IMR-90 (cell line): ENCODE measurements at regions not wholly inside any gene's neighbourhood (a gene's known extent, or its start where the extent isn't known, plus 50 kb on each side); places are given as distances from the start of the nearest gene placed in this dataset.

ENCODE experiments used
- ATAC-seq: fragments of 200-7000 bp; cut with Tn5 transposase; 2 replicates; pipeline ENCODE4 v1.9.1; 2020; ENCODE audit warnings: low read depth, mild to moderate bottlenecking, moderate library complexity
- BruUV-seq: library from RNA; stranded (reverse); fragments of 400-500 nt; replicated peaks from 2 replicates; lab custom pipeline; 2021; lab: Mats Ljungman, UMichigan
- CTCF ChIA-PET: fragments of 300-600 bp; formaldehyde crosslinking; extraction: SDS; loops from one replicate; lab custom pipeline; 2021; ENCODE audit warnings: antibody characterized with exemption; lab: Yijun Ruan, JAX
- POLR2A ChIA-PET: fragments of 300-600 bp; sonication (Branson Sonifier 250); formaldehyde crosslinking; loops from one replicate; lab custom pipeline; 2022; ENCODE audit warnings: antibody characterized with exemption; ENCODE audit not compliant: unreplicated experiment; lab: Charles Lee
- DNase-seq: peaks from one replicate; pipeline ENCODE4 v3.0.0; 2013
- H2AFZ ChIP-seq: replicated peaks from 2 replicates; pipeline ENCODE3; 2013; ENCODE audit warnings: low read length, mild to moderate bottlenecking; ENCODE audit not compliant: poor library complexity
- H2AK5ac ChIP-seq: 2 replicates; pipeline ENCODE4 v1.6.1; 2013; ENCODE audit warnings: low read depth, low read length, inconsistent platforms
- H2AK9ac ChIP-seq: replicated peaks from 2 replicates; pipeline ENCODE3; 2013; ENCODE audit warnings: mild to moderate bottlenecking, low read depth, low read length, moderate library complexity; ENCODE audit not compliant: poor library complexity
- H2BK120ac ChIP-seq: 2 replicates; pipeline ENCODE4 v1.6.1; 2013; ENCODE audit warnings: low read depth, low read length, inconsistent platforms
- H2BK15ac ChIP-seq: 3 replicates; pipeline ENCODE4 v1.6.1; 2013; ENCODE audit warnings: low read depth, low read length, inconsistent platforms
- H2BK20ac ChIP-seq: 2 replicates; pipeline ENCODE4 v1.6.1; 2013; ENCODE audit warnings: low read depth, mild to moderate bottlenecking, inconsistent platforms, low read length, moderate library complexity
- H2BK5ac ChIP-seq: 2 replicates; pipeline ENCODE4 v1.6.1; 2013; ENCODE audit warnings: mild to moderate bottlenecking, low read depth, low read length, inconsistent platforms; ENCODE audit not compliant: poor library complexity, severe bottlenecking
- H3K14ac ChIP-seq: replicated peaks from 2 replicates; pipeline ENCODE4 v1.6.1; 2013; ENCODE audit warnings: low read depth, low read length, inconsistent platforms
- H3K18ac ChIP-seq: 2 replicates; pipeline ENCODE4 v1.6.1; 2013; ENCODE audit warnings: low read depth, low read length, control low read depth
- H3K23ac ChIP-seq: 2 replicates; pipeline ENCODE4 v1.6.1; 2013; ENCODE audit warnings: low read depth, low read length, inconsistent platforms
- H3K27ac ChIP-seq: 2 replicates; pipeline ENCODE4 v1.5.1; 2013; ENCODE audit warnings: mild to moderate bottlenecking, control low read depth, low read length; ENCODE audit not compliant: insufficient read depth
- H3K27me3 ChIP-seq: 2 replicates; pipeline ENCODE4 v1.6.1; 2013; ENCODE audit warnings: low read length; ENCODE audit not compliant: control insufficient read depth, insufficient read depth
- H3K36me3 ChIP-seq: 2 replicates; pipeline ENCODE4 v1.6.1; 2013; ENCODE audit warnings: low read length, mixed read lengths; ENCODE audit not compliant: control insufficient read depth, insufficient read depth
- H3K4ac ChIP-seq: 2 replicates; pipeline ENCODE4 v1.6.1; 2013; ENCODE audit warnings: low read depth, low read length, inconsistent platforms
- H3K4me1 ChIP-seq: 2 replicates; pipeline ENCODE4 v1.6.1; 2013; ENCODE audit warnings: low read length, mixed read lengths; ENCODE audit not compliant: control insufficient read depth, insufficient read depth
- H3K4me2 ChIP-seq: 2 replicates; pipeline ENCODE4 v1.6.1; 2013; ENCODE audit warnings: low read depth, mild to moderate bottlenecking, control low read depth, low read length, moderate library complexity
- H3K4me3 ChIP-seq: 2 replicates; pipeline ENCODE4 v1.5.1; 2013; ENCODE audit warnings: low read depth, mild to moderate bottlenecking, control low read depth, low read length, moderate library complexity; ENCODE audit not compliant: insufficient read depth
- H3K56ac ChIP-seq: 2 replicates; pipeline ENCODE4 v1.6.1; 2013; ENCODE audit warnings: low read length, inconsistent platforms; ENCODE audit not compliant: insufficient read depth; ENCODE audit errors: extremely low read depth
- H3K79me1 ChIP-seq, 2 experiments: 2 replicates each; pipeline ENCODE4 v1.6.1; 2013; ENCODE audit warnings: low read length in 2 of 2, inconsistent platforms in 1 of 2, low read depth in 1 of 2
- H3K9ac ChIP-seq: 2 replicates; pipeline ENCODE4 v1.6.1; 2013; ENCODE audit warnings: low read depth, low read length, control low read depth
- H3K9me1 ChIP-seq: 2 replicates; pipeline ENCODE4 v1.6.1; 2013; ENCODE audit warnings: low read length, inconsistent platforms; ENCODE audit not compliant: insufficient read depth
- H3K9me3 ChIP-seq: 2 replicates; pipeline ENCODE4 v1.6.1; 2013; ENCODE audit warnings: low read length; ENCODE audit not compliant: control insufficient read depth, insufficient read depth
- H4K20me1 ChIP-seq: 2 replicates; pipeline ENCODE4 v1.6.1; 2013; ENCODE audit warnings: low read length, inconsistent platforms; ENCODE audit not compliant: insufficient read depth
- H4K5ac ChIP-seq: 2 replicates; pipeline ENCODE4 v1.6.1; 2013; ENCODE audit warnings: mild to moderate bottlenecking, low read depth, low read length, control low read depth
- H4K8ac ChIP-seq, 2 experiments: 2 replicates each; pipeline ENCODE4 v1.6.1; 2013; ENCODE audit warnings: low read depth in 2 of 2, low read length in 2 of 2, control low read depth in 1 of 2, inconsistent platforms in 1 of 2
- H4K91ac ChIP-seq: 2 replicates; pipeline ENCODE4 v1.6.1; 2013; ENCODE audit warnings: low read depth, low read length, inconsistent platforms; ENCODE audit not compliant: insufficient read depth
- MAFK ChIP-seq: IDR thresholded peaks from 2 replicates; pipeline ENCODE4 v1.6.1; 2012; ENCODE audit warnings: low read depth, low read length, improper control_type of control experiment
- WGBS, 2 experiments: methylation state at CpG; one replicate each; pipeline versions ENCODE4 v1.1.5 to v1.1.7; 2013; ENCODE audit warnings: missing lambda C conversion rate in 2 of 2; ENCODE audit not compliant: insufficient read length in 1 of 2; ENCODE audit errors: extremely low coverage in 2 of 2; 5-methylcytosine and 5-hydroxymethylcytosine counted together
- dilution Hi-C: fragments of 300-500 bp; cut with HindIII; formaldehyde crosslinking; loops from one replicate; pipeline ENCODE4 v1.14.3; 2018; ENCODE audit warnings: low sequenced_read_pairs; ENCODE audit not compliant: unreplicated experiment
- in situ Hi-C: fragments of 300-500 bp; cut with MboI; formaldehyde crosslinking; loops from 3 replicates; pipeline ENCODE4 v1.14.3; 2019; ENCODE audit warnings: low sequenced_read_pairs, inconsistent platforms, mixed read lengths
- intact Hi-C: fragments of 100-400 bp; cut with micrococcal nuclease; formaldehyde crosslinking; loops from 2 replicates; pipeline ENCODE4 v1.10.0; 2022
- TF ChIP-seq, protein P1 (sequence below): fragments of 150-350 bp; IDR thresholded peaks from 2 replicates; pipeline ENCODE4 v1.6.1; 2017; ENCODE audit warnings: mild to moderate bottlenecking, antibody characterized with exemption, low read length, low read depth

DNA sequence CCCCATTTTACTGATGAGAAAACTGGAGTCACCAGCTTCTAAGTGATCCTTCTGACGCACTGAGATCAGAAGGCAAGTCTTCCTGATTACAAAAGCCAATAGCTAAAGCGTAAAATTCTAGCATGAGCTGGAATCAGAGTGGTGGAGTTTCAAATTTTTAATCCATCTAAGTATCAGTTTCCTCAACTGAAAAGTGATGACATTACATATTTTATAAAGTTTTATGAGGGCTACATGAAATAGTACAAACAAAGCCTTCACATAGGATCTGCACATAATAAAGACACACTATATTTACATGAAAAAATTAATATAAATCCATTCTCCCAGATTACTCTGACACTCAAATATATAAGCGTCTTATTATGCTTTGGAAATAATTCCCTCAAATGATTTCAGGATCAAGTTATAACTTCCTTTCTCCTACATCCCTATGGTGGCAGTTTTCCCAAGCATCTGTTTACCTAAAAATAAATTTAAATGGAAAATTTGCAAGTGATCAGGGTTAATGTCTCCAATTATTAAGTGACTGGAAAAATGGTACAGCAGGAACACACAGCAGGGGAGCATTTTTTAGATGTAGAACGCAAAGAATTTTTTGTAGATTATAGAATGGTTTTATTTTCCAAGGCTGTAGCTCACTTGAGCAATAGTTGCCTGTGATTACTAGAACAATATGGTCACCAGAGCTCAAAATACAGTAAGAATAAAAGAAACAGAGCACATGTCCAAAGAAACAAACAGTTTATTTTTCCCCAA is 490.4 kb upstream of the C1orf87 start:
- in situ Hi-C loops (no loop called here), intact Hi-C loops (no loop called here), dilution Hi-C loops (no loop called here)
- no peak for DNase-seq
- no peak overlapping the region for H4K5ac ChIP-seq
- CTCF ChIA-PET: interaction anchor here (0.6 kb wide), 1 partner anchor 587 kb away, joined by 3 read pairs; no protein-coding TSS in a partner anchor
- no peak overlapping the region for H4K91ac ChIP-seq
- H3K23ac ChIP-seq: no peak overlapping the region
- H2BK15ac ChIP-seq: no peak overlapping the region
- peak; percentile 61 for TF ChIP-seq MAFK
- TF ChIP-seq, protein P1, sequence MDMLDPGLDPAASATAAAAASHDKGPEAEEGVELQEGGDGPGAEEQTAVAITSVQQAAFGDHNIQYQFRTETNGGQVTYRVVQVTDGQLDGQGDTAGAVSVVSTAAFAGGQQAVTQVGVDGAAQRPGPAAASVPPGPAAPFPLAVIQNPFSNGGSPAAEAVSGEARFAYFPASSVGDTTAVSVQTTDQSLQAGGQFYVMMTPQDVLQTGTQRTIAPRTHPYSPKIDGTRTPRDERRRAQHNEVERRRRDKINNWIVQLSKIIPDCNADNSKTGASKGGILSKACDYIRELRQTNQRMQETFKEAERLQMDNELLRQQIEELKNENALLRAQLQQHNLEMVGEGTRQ: no peak
- no peaks in the 10 kb centered on the region for H4K20me1 ChIP-seq
- H2BK20ac ChIP-seq: no peak overlapping the region
- H3K4me1 ChIP-seq: no peaks in the 10 kb centered on the region
- no peak overlapping the region for H2AK9ac ChIP-seq
- no peak overlapping the region for H2AFZ ChIP-seq
- H3K27me3 ChIP-seq: no peaks in the 10 kb centered on the region
- no peak overlapping the region for H4K8ac ChIP-seq
- H3K79me1 ChIP-seq: no peaks in the 10 kb centered on the region
- H3K27ac ChIP-seq: no peak overlapping the region
- H3K9me1 ChIP-seq: no peaks in the 10 kb centered on the region
- POLR2A ChIA-PET: no interaction called here
- no TSS peak for BruUV-seq
- H3K56ac ChIP-seq: no peak overlapping the region
- no peak for ATAC-seq
- H3K4me2 ChIP-seq: no peak overlapping the region
- peaks cover 2% of the 10 kb centered on the region for H3K9me3 ChIP-seq
- no peaks in the 10 kb centered on the region for H3K36me3 ChIP-seq
- no peak overlapping the region for H2AK5ac ChIP-seq
- H2BK5ac ChIP-seq: no peak overlapping the region
- no peak overlapping the region for H3K18ac ChIP-seq
- H3K4me3 ChIP-seq: no peak overlapping the region
- no CpG with 5 or more reads among the region's 4 CpGs for WGBS, 2 experiments
- H3K14ac ChIP-seq: no peak overlapping the region
- no peak overlapping the region for H2BK120ac ChIP-seq
- H3K4ac ChIP-seq: no peak overlapping the region
- no peak overlapping the region for H3K9ac ChIP-seq
